ENCODE measurements at regions not wholly inside any gene's neighbourhood (a gene's known extent, or its start where the extent isn't known, plus 50 kb on each side); places are given as distances from the start of the nearest gene placed in this dataset.

DNA sequence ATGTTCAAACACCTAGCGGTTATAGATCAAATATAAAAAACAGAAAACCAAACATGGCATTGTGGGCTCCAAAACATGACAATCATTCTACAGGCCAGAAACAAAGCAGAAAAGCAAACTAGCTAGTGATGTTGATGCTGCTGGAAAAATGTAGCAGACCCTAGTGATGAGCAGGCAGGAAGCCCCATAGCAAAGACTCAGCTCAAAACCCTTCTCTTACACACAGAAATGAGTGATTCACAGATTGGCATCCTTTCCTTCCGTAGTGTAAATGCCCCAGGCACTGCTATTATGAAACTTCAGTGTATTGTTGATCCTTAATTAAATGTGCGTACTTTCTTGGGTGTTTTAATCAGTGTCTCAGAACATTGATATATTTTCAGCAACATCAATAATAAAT is 425.1 kb downstream of the UTRN start:
- DNase-seq (ENCODE audit: low read depth in 1 of 2, low spot score in 1 of 2), result peak in 1 of 2 experiments; percentile 21
- TF ChIP-seq JUND (IDR thresholded peaks at IDR 0.05; ENCODE audit: low read depth), result no peak
- in situ Hi-C loops (cut with HindIII; ENCODE audit: low pct_unique_long_range_greater_than_20kb, low sequenced_read_pairs), result no loop called here

DNA sequence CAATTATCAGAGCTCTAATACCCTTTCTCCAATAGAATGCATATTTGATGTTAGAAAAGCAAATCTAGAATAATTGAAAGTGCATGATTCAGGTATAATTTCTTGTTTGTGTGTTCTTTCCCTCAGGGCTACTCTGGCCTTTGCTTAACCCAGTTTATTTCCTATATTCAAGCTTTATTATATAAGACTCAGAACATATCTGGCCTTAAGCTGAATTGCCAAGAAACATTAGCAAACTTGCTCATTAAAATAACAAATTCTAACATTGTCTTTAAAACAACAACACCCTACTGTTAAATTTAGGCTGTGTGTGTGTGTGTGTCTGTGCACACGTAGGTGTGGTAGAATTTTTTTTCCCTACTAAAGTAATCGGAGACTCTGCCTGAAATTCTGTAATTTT is 426.5 kb downstream of the UTRN start:
- no peak for TF ChIP-seq JUND (IDR thresholded peaks at IDR 0.05; ENCODE audit: low read depth)
- in situ Hi-C loops (cut with HindIII; ENCODE audit: low pct_unique_long_range_greater_than_20kb, low sequenced_read_pairs), result no loop called here
- DNase-seq (ENCODE audit: low read depth in 1 of 2, low spot score in 1 of 2), result no peak

DNA sequence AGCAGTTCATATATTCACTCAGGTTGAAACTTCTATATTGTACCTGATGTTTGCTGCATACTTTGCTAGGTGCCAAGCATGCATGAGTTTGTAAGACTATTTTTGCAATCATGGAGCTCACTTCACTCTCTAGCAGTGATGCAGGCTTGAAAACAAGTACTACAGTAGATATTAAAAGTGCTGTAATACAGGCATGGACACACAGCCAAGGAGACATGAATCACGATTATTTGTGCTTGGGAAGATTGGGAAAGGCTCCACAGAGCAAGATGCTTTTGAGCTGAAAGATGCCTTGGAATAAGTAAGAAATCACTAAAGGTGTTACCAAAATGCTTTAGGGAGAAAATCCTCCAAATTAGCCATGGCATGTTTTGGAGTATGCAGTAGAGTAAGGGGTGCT is 427.4 kb downstream of the UTRN start:
- in situ Hi-C loops (cut with HindIII; ENCODE audit: low pct_unique_long_range_greater_than_20kb, low sequenced_read_pairs), result no loop called here
- TF ChIP-seq JUND (IDR thresholded peaks at IDR 0.05; ENCODE audit: low read depth), result no peak
- no peak for DNase-seq (ENCODE audit: low read depth in 1 of 2, low spot score in 1 of 2)

DNA sequence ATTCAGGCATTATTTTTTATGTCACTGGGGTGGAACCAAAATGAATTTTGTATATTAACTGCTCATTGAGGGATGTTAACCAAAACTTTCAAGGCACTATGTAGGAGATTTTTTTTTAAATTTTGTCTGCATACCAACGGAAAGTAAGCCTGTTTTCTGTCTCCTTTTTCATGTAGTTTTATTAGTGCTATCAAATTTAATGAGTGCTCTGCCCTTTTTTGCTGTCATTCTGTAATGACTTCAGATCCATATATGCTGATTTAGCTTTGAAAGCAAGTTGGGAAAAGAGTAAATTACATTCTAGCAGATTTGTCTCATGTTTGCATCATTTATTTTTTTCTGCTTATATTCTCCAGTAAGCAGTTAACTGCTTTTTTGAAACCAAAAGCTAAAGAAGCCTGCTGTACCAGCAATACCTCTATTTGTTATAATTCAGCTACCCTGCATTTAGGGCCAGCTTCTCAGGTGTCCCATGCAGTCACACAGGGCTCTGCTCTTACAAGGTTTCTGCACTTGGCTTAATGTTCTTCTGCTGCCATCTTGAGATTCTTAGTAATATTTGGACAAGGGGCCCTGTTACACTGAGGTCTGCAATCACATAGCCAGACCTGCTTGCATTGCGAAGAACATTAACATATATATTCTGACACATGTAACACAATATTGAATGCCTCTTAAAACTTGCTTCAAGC is 429.0 kb downstream of the UTRN start:
- TF ChIP-seq JUND (IDR thresholded peaks at IDR 0.05; ENCODE audit: low read depth), result no peak
- DNase-seq (ENCODE audit: low read depth in 1 of 2, low spot score in 1 of 2), result no peak
- in situ Hi-C loops (cut with HindIII; ENCODE audit: low pct_unique_long_range_greater_than_20kb, low sequenced_read_pairs), result no loop called here

DNA sequence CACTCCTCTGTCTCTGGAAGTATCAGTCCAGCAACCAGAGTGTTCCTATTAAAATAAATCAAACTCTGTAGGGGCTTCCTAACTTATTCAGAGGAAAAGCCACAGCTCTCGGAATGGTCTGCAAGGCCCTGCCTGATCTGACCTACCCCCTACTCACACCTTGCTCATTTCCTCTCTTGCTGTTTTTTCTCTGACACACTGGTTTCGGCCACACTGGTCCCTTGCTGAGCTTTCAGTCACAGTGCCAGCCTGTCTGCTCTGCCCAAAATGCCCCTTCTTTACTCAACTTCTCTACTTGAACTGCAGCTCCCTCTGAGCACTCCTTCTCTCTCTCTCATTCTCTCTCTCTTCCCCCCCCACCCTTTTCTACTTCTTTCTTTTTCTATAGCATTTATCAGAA is 430.2 kb downstream of the UTRN start:
- no peak for DNase-seq (ENCODE audit: low read depth in 1 of 2, low spot score in 1 of 2)
- TF ChIP-seq JUND (IDR thresholded peaks at IDR 0.05; ENCODE audit: low read depth), result no peak

DNA sequence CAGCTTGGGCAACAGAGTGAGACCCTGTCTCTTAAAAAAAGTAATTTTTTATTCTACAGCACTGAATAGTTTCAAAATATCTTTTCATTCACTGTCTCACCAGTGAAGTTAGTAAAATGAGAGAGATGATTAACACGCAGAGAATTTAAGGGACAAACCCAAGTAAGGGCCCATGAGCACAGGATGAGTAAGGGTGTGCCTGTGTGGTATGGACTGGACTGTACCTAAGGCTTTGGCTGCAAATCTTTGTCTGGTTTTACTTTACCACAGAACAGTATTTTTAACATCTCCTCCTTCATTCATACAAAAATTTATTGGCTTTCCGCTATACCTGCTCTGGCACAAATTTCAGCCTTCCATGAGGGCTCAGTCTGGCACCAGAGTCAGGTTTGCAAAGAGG is 433.3 kb downstream of the UTRN start:
- no peak for DNase-seq (ENCODE audit: low read depth in 1 of 2, low spot score in 1 of 2)
- no peak for TF ChIP-seq JUND (IDR thresholded peaks at IDR 0.05; ENCODE audit: low read depth)
- in situ Hi-C loops (cut with HindIII; ENCODE audit: low pct_unique_long_range_greater_than_20kb, low sequenced_read_pairs), result no loop called here

More for the DNA sequence above, 430.2 kb downstream of the UTRN start:
- in situ Hi-C loops (cut with HindIII; ENCODE audit: low pct_unique_long_range_greater_than_20kb, low sequenced_read_pairs), result no loop called here

DNA sequence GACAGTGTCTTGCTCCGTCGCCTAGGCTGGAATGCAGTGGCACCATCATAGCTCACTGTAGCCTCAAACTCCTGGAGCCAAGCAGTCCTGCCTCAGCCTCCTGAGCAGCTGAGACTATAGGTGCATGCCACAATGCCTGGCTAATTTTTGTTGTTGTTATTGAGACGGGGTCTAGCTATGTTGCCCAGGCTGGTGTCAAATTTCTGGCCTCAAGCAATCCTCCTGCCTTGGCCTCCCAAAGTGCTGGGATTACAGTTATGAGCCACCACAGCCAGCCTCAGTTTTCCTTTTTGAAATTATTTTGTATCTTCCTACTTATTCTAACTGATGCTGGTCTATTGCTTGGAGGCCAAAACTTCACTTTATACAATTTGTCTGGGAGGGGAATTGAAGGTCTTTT is 436.1 kb downstream of the UTRN start:
- in situ Hi-C loops (cut with HindIII; ENCODE audit: low pct_unique_long_range_greater_than_20kb, low sequenced_read_pairs), result no loop called here
- DNase-seq (ENCODE audit: low read depth in 1 of 2, low spot score in 1 of 2), result no peak
- TF ChIP-seq JUND (IDR thresholded peaks at IDR 0.05; ENCODE audit: low read depth), result no peak

DNA sequence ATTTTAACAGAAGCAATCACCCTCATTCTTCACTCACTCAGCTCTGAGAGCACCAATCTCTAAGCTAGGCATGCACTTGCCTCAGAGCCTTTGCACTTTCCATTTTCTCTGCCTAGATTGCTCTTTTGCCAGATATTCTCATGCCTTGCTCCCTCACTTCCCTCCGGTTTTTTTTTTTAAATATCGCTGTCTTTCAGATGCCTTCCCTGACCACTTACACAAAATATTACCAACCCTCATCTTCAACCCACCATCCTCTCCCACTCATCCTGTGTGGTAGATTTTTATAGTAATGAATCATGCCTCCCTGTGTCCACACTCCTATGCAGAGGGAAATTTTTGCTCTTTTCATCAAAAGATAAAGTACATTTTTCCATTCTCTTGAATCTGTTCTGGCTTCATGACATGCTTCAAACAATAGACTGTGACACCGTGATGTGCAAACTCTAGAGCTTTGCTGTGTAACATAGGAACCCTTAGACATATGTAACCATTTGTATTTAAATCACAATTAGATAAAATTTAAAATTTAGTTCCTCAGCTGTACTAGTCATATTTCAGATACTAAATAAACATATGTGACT is 437.1 kb downstream of the UTRN start:
- in situ Hi-C loops (cut with HindIII; ENCODE audit: low pct_unique_long_range_greater_than_20kb, low sequenced_read_pairs), result no loop called here
- DNase-seq (ENCODE audit: low read depth in 1 of 2, low spot score in 1 of 2), result no peak
- TF ChIP-seq JUND (IDR thresholded peaks at IDR 0.05; ENCODE audit: low read depth), result no peak

DNA sequence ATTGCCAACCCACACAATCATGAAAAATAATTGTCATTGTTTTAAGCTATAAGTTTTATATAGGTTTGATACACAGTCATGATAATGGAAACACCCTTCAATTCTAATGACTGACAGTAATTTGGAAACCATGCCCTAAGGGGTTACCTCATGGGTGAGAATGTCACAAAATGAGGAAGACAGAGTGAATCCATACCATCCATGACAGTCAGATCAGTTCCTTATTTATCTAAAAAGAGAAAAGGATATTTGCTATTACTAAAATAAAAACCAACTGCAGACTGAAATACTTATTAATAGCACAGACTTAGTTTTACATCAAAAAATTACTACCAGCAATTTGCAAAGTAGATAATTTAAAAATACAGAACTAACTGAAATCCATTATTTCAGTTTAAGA is 437.8 kb downstream of the UTRN start:
- DNase-seq (ENCODE audit: low read depth in 1 of 2, low spot score in 1 of 2), result no peak
- in situ Hi-C loops (cut with HindIII; ENCODE audit: low pct_unique_long_range_greater_than_20kb, low sequenced_read_pairs), result no loop called here

DNA sequence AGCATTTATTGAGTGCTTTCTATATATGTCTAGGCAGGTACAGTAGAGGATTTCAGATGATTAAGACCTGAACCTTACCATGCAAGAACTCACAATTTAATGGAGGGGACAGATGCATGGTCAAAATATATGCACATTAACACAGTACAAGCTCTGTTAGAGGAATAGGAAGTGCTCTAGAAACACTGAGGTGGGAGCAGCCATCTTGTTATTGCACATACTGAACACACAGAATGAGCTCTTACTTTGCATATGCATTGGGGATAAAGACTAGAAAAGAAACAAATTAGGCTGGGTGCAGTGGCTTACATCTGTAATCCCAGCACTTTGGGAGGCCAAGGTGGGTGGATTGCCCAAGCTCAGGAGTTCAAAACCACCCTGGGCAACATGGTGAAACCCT is 438.3 kb downstream of the UTRN start:
- no peak for TF ChIP-seq JUND (IDR thresholded peaks at IDR 0.05; ENCODE audit: low read depth)
- in situ Hi-C loops (cut with HindIII; ENCODE audit: low pct_unique_long_range_greater_than_20kb, low sequenced_read_pairs), result no loop called here
- DNase-seq (ENCODE audit: low read depth in 1 of 2, low spot score in 1 of 2), result no peak

More for the DNA sequence above, 437.8 kb downstream of the UTRN start:
- no peak for TF ChIP-seq JUND (IDR thresholded peaks at IDR 0.05; ENCODE audit: low read depth)

DNA sequence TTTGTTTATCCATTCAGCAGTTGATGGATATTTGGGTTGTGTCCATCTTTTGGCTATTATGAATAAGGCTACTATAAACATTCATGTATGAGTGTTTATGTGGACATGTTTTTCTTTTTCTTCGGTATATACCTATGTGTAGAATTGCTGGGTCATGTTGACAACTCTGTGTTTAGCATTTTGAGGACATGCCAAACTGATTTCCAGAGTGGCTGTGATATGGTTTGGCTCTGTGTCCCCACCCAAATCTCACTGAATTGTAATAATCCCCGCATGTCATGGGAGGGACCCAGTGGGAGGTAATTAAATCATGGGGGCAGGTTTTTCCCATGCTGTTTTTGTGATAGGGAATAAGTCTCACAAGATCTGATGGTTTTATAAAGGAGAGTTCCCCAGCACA is 439.7 kb downstream of the UTRN start:
- in situ Hi-C loops (cut with HindIII; ENCODE audit: low pct_unique_long_range_greater_than_20kb, low sequenced_read_pairs), result no loop called here
- DNase-seq (ENCODE audit: low read depth in 1 of 2, low spot score in 1 of 2), result no peak
- no peak for TF ChIP-seq JUND (IDR thresholded peaks at IDR 0.05; ENCODE audit: low read depth)

DNA sequence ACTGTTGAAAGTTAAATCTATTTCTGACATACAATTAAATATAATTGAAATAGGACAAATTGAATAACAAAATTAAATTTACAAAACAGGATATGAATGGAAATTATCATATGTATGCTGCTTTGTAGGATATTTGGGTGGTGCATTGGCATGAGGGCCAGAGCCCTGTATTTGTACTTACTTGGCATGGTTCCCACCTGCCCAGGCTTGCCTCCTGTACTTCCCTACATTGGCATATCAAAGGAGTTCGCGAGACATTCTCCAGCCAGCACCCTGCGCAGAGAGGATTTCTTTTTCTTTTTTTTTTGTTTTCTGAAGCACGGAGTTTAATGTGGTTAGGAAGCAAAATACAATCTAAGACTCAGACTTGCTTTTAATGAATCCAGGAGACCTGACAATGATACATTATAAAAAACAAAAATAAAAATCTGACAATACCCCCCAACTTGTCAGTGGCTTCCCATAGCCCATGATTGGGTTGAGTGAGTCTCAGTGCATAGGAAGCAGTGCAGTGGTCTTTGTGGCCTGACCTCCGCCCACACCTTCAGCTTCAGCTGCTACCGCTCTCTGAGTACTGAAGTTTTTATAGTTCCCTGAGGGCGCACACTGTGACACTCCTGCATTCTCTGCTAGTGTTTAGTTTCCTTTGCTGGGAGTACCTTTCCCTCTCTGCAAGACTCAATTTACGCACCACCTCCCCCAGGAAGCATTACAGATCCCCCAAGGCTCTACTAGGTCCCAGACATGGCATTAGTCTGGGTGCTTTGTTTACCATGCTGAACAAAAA is 440.8 kb downstream of the UTRN start:
- DNase-seq (ENCODE audit: low read depth in 1 of 2, low spot score in 1 of 2), result peak in 1 of 2 experiments; percentile 28
- in situ Hi-C loops (cut with HindIII; ENCODE audit: low pct_unique_long_range_greater_than_20kb, low sequenced_read_pairs), result no loop called here
- TF ChIP-seq JUND (IDR thresholded peaks at IDR 0.05; ENCODE audit: low read depth), result no peak

DNA sequence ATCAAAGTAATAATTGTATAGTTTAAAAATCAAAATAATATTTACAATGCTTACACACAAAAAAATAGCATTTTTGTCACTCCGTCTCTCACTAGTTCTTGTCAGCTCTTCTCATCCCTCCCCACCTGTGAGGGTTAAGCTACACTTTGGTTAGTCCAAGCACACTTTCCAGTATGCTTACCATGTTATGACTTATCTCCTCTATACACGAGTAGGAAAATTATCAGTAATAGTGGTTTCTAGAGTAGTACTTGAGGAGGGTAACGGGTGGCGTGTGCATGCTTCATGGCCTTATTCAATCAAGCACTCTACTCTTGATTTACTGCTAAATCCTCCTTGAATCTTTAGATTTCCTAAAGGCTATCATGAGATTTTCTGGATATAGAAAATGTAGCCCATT is 443.7 kb downstream of the UTRN start:
- in situ Hi-C loops (cut with HindIII; ENCODE audit: low pct_unique_long_range_greater_than_20kb, low sequenced_read_pairs), result no loop called here
- no peak for DNase-seq (ENCODE audit: low read depth in 1 of 2, low spot score in 1 of 2)
- no peak for TF ChIP-seq JUND (IDR thresholded peaks at IDR 0.05; ENCODE audit: low read depth)

All from T47D (cell line).